ENCODE measurements at regions not wholly inside any gene's neighbourhood (a gene's known extent, or its start where the extent isn't known, plus 50 kb on each side); places are given as distances from the start of the nearest gene placed in this dataset.
"Not testable (repeated sequence)": the region's sequence is repeated elsewhere in the genome, so short reads cannot be mapped to it uniquely, and the experiment has no call there.

- no peak for TF ChIP-seq CTCF (IDR thresholded peaks at IDR 0.05; ENCODE audit: insufficient read depth, low read depth, low read length, missing control alignments)
- H3K4me3 ChIP-seq (ENCODE audit: low read depth, low read length) = no peak overlapping the region
- DNase-seq (ENCODE audit: low read depth) = no peak
These were observed 98.0 kb downstream of the SLC25A46 start for GRCh38 chr5:110836851-110837250.

GRCh38 chr5:110838357-110838756 lies 99.5 kb downstream of the SLC25A46 start:
- H3K4me3 ChIP-seq (ENCODE audit: low read depth, low read length) = not testable (repeated sequence)

GRCh38 chr5:110838961-110839360 lies 100.2 kb downstream of the SLC25A46 start:
- no peak for TF ChIP-seq CTCF (IDR thresholded peaks at IDR 0.05; ENCODE audit: insufficient read depth, low read depth, low read length, missing control alignments)
- DNase-seq (ENCODE audit: low read depth) = no peak
- H3K4me3 ChIP-seq (ENCODE audit: low read depth, low read length) = no peak overlapping the region

More at GRCh38 chr5:110838357-110838756, 99.5 kb downstream of the SLC25A46 start:
- DNase-seq (ENCODE audit: low read depth) = not testable (repeated sequence)

- H3K4me3 ChIP-seq (ENCODE audit: low read depth, low read length) = no peak overlapping the region
- no peak for TF ChIP-seq CTCF (IDR thresholded peaks at IDR 0.05; ENCODE audit: insufficient read depth, low read depth, low read length, missing control alignments)
- DNase-seq (ENCODE audit: low read depth) = no peak
These were observed 101.6 kb downstream of the SLC25A46 start for GRCh38 chr5:110840347-110840960.

- no peak for DNase-seq (ENCODE audit: low read depth)
- TF ChIP-seq CTCF (IDR thresholded peaks at IDR 0.05; ENCODE audit: insufficient read depth, low read depth, low read length, missing control alignments) = no peak
- no peak overlapping the region for H3K4me3 ChIP-seq (ENCODE audit: low read depth, low read length)
These were observed 102.3 kb downstream of the SLC25A46 start for GRCh38 chr5:110841137-110841536.

GRCh38 chr5:110842948-110843347 lies 104.1 kb downstream of the SLC25A46 start:
- no peak for TF ChIP-seq CTCF (IDR thresholded peaks at IDR 0.05; ENCODE audit: insufficient read depth, low read depth, low read length, missing control alignments)
- H3K4me3 ChIP-seq (ENCODE audit: low read depth, low read length) = no peak overlapping the region
- DNase-seq (ENCODE audit: low read depth) = no peak

GRCh38 chr5:110844251-110844650 lies 105.4 kb downstream of the SLC25A46 start:
- no peak for DNase-seq (ENCODE audit: low read depth)
- no peak overlapping the region for H3K4me3 ChIP-seq (ENCODE audit: low read depth, low read length)
- TF ChIP-seq CTCF (IDR thresholded peaks at IDR 0.05; ENCODE audit: insufficient read depth, low read depth, low read length, missing control alignments) = no peak
